K562 (cell line): ENCODE measurements at regions not wholly inside any gene's neighbourhood (a gene's known extent, or its start where the extent isn't known, plus 50 kb on each side); places are given as distances from the start of the nearest gene placed in this dataset.

Source experiments
- C11orf30 ChIP-seq: fragments of 450-650 bp; IDR thresholded peaks from 2 replicates; pipeline ENCODE4 v1.6.1; 2016; ENCODE audit warnings: low read depth, mild to moderate bottlenecking
- CBFA2T3 ChIP-seq: fragments of 450-650 bp; IDR thresholded peaks from 2 replicates; pipeline ENCODE4 v1.6.1; 2017
- CBFB ChIP-seq: sonication (generic); formaldehyde crosslinking; IDR thresholded peaks from 2 replicates; pipeline ENCODE4 v1.4.0; 2020; ENCODE audit warnings: mild to moderate bottlenecking, missing genetic modification reagents
- CBX1 ChIP-seq: sonication (generic); IDR thresholded peaks from 2 replicates; pipeline ENCODE4 v1.6.1; 2016; ENCODE audit warnings: antibody characterized with exemption, low read depth, mild to moderate bottlenecking
- CC2D1A ChIP-seq: fragments of 450-650 bp; IDR thresholded peaks from 2 replicates; pipeline ENCODE4 v1.6.1; 2017; ENCODE audit warnings: mild to moderate bottlenecking
- CREM ChIP-seq: IDR thresholded peaks from 2 replicates; pipeline ENCODE4 v1.6.1; 2014; ENCODE audit warnings: antibody characterized with exemption, low read depth
- E2F4 ChIP-seq: sonication (generic); formaldehyde crosslinking; IDR thresholded peaks from 2 replicates; pipeline ENCODE4 v1.8.0; 2022; ENCODE audit warnings: mild to moderate bottlenecking, low read depth, missing genetic modification reagents
- ELF1 ChIP-seq: fragments of 200-800 bp; sonication (Bioruptor generic); IDR thresholded peaks from 2 replicates; pipeline ENCODE4 v1.6.1; 2016; ENCODE audit warnings: missing genetic modification characterization, missing compliant biosample characterization
- EP400 ChIP-seq: fragments of 450-650 bp; IDR thresholded peaks from 2 replicates; pipeline ENCODE4 v1.6.1; 2017; ENCODE audit warnings: antibody characterized with exemption, mild to moderate bottlenecking, moderate library complexity
- EWSR1 ChIP-seq: fragments of 450-650 bp; IDR thresholded peaks from 2 replicates; pipeline ENCODE4 v1.6.1; 2018; ENCODE audit warnings: borderline replicate concordance, mild to moderate bottlenecking, low read depth, moderate library complexity; ENCODE audit not compliant: partially characterized antibody
- HDAC3 ChIP-seq: fragments of 450-650 bp; IDR thresholded peaks from 2 replicates; pipeline ENCODE4 v1.6.1; 2018; ENCODE audit warnings: borderline replicate concordance, mild to moderate bottlenecking, moderate library complexity; ENCODE audit not compliant: partially characterized antibody
- HEY1 ChIP-seq: fragments of 250-450 bp; sonication (Bioruptor Pico); IDR thresholded peaks from 2 replicates; pipeline ENCODE4 v1.5.0; 2020; ENCODE audit warnings: mild to moderate bottlenecking, moderate library complexity, borderline replicate concordance
- JUND ChIP-seq, 2 experiments: IDR thresholded peaks; 2 replicates in 1 of 2; 3 replicates in 1 of 2; pipeline ENCODE4 v1.6.1; 2011; ENCODE audit warnings: borderline replicate concordance in 2 of 2, low read depth in 2 of 2, low read length in 2 of 2, improper control_type of control experiment in 1 of 2, missing biosample characterization in 1 of 2, missing genetic modification characterization in 1 of 2, missing genetic modification reagents in 1 of 2
- MAFG ChIP-seq: fragments of 450-650 bp; conservative IDR thresholded peaks from 2 replicates; pipeline ENCODE4 v1.6.1; 2016; ENCODE audit warnings: missing genetic modification characterization, missing compliant biosample characterization
- MEIS2 ChIP-seq: fragments of 450-650 bp; IDR thresholded peaks from 2 replicates; pipeline ENCODE4 v1.6.1; 2014; ENCODE audit warnings: mild to moderate bottlenecking; ENCODE audit not compliant: partially characterized antibody
- MTF1 ChIP-seq: fragments of 250-450 bp; sonication (Bioruptor Pico); IDR thresholded peaks from 2 replicates; pipeline ENCODE4 v1.9.0; 2021; ENCODE audit warnings: moderate library complexity, mild to moderate bottlenecking, inconsistent platforms, borderline replicate concordance
- NR2C1 ChIP-seq, 2 experiments: fragments of 450-650 bp; IDR thresholded peaks; 2 replicates each; pipeline ENCODE4 v1.6.1; 2017; ENCODE audit warnings: mild to moderate bottlenecking in 2 of 2, antibody characterized with exemption in 1 of 2, inconsistent platforms in 1 of 2, missing compliant biosample characterization in 1 of 2, missing genetic modification characterization in 1 of 2
- PCBP2 ChIP-seq: fragments of 200-400 bp; formaldehyde crosslinking; IDR thresholded peaks from 2 replicates; pipeline ENCODE4 v1.6.1; 2018; ENCODE audit warnings: low read length, low read depth, mild to moderate bottlenecking, moderate library complexity; ENCODE audit not compliant: poor library complexity, severe bottlenecking
- RBM14 ChIP-seq: fragments of 200-400 bp; formaldehyde crosslinking; IDR thresholded peaks from 2 replicates; pipeline ENCODE4 v1.6.1; 2018; ENCODE audit warnings: low read depth, mild to moderate bottlenecking, low read length, moderate library complexity, borderline replicate concordance; ENCODE audit not compliant: insufficient read depth
- SAP30 ChIP-seq: fragments of 200-600 bp; sonication (generic); IDR thresholded peaks from 2 replicates; pipeline ENCODE4 v1.6.1; 2012; ENCODE audit warnings: borderline replicate concordance, low read depth, mild to moderate bottlenecking, moderate library complexity, low read length, control low read depth, inconsistent platforms; ENCODE audit not compliant: insufficient read depth, poor library complexity, severe bottlenecking
- STAT6 ChIP-seq: sonication (generic); formaldehyde crosslinking; IDR thresholded peaks from 2 replicates; pipeline ENCODE4 v1.8.1; 2023; ENCODE audit warnings: mild to moderate bottlenecking, missing genetic modification reagents
- TGIF2 ChIP-seq: sonication (generic); formaldehyde crosslinking; IDR thresholded peaks from 2 replicates; pipeline ENCODE4 v1.8.1; 2022; ENCODE audit warnings: mild to moderate bottlenecking, missing genetic modification reagents, moderate library complexity
- XRCC4 ChIP-seq: IDR thresholded peaks from one replicate; pipeline ENCODE4 v1.6.1; 2011; ENCODE audit not compliant: insufficient read depth, insufficient read length; ENCODE audit errors: extremely low read depth
- ZC3H11A ChIP-seq: IDR thresholded peaks from 2 replicates; pipeline ENCODE4 v1.6.1; 2012; ENCODE audit warnings: low read depth, low read length, improper control_type of control experiment
- ZEB2 ChIP-seq: fragments of 450-650 bp; IDR thresholded peaks from 2 replicates; pipeline ENCODE4 v1.6.1; 2016
- ZNF146 ChIP-seq: IDR thresholded peaks from one replicate; pipeline ENCODE4 v1.6.1; 2018; ENCODE audit warnings: missing compliant biosample characterization; ENCODE audit not compliant: unreplicated experiment

- TF ChIP-seq STAT6 (CRISPR knock-in tag): no peak
- no peak for TF ChIP-seq ZC3H11A
- TF ChIP-seq PCBP2: no peak
- no peak for TF ChIP-seq XRCC4
- no peak for TF ChIP-seq ELF1 (tag)
- TF ChIP-seq C11orf30: no peak
- TF ChIP-seq CBX1: no peak
- TF ChIP-seq EP400: peak; percentile 30; the same call in 1 of the 2 replicates
- TF ChIP-seq MEIS2: peak; percentile 20
- peak; percentile 24; the same call in 1 of the 2 replicates for TF ChIP-seq JUND (IDR thresholded peaks at IDR 0.05; ENCODE audit: borderline replicate concordance, low read depth, low read length)
- no peak for TF ChIP-seq JUND (tag; IDR thresholded peaks at IDR 0.05; ENCODE audit: borderline replicate concordance, low read depth, low read length)
- no peak for TF ChIP-seq HDAC3
- TF ChIP-seq CBFA2T3: no peak
- TF ChIP-seq CREM: peak; percentile 90
- TF ChIP-seq MTF1 (CRISPR knock-in tag): no peak
- no peak for TF ChIP-seq SAP30
- no peak for TF ChIP-seq TGIF2 (CRISPR knock-in tag)
- TF ChIP-seq E2F4 (CRISPR knock-in tag): no peak
- TF ChIP-seq ZEB2: no peak
- TF ChIP-seq CC2D1A: peak; percentile 69; the same call in 1 of the 2 replicates
- 0 out of 2 replicates have a peak, but pooled peaks have one; percentile 31 for TF ChIP-seq CBFB (CRISPR knock-in tag)
- no peak for TF ChIP-seq HEY1 (CRISPR knock-in tag)
- no peak for TF ChIP-seq NR2C1 (IDR thresholded peaks at IDR 0.05)
- TF ChIP-seq NR2C1 (tag; IDR thresholded peaks at IDR 0.05): no peak
- no peak for TF ChIP-seq EWSR1
- no peak for TF ChIP-seq RBM14
- no peak for TF ChIP-seq ZNF146 (CRISPR knock-in tag)
- no peak for TF ChIP-seq MAFG
These were observed 616.4 kb upstream of the NUDT12 start (continued) for GRCh38 chr5:104178829-104179456.
